ENCODE measurements at regions not wholly inside any gene's neighbourhood (a gene's known extent, or its start where the extent isn't known, plus 50 kb on each side); places are given as distances from the start of the nearest gene placed in this dataset.

GRCh38 chr13:59588717-59589067 lies 575.0 kb downstream of the DIAPH3 start:
- POLR2A ChIA-PET, result no interaction called here
- Mint-ChIP-seq H3K4me3 (no peak overlapping the region), H3K36me3 (ENCODE audit: low read depth) (no peaks in the 10 kb centered on the region), H3K9me3 (no peaks in the 10 kb centered on the region), H3K27ac (no peak overlapping the region), H3K4me1 (ENCODE audit: low read depth) (no peaks in the 10 kb centered on the region), H3K27me3 (peaks cover 12% of the 10 kb centered on the region)
- CTCF ChIA-PET, result no interaction called here
- no peak for TF ChIP-seq CTCF (IDR thresholded peaks at IDR 0.05)
- intact Hi-C loops (cut with micrococcal nuclease), result no loop called here
- ATAC-seq, result no peak
- DNase-seq, result no peak

- no peak for DNase-seq
- no peak for TF ChIP-seq CTCF (IDR thresholded peaks at IDR 0.05)
- POLR2A ChIA-PET, result no interaction called here
- Mint-ChIP-seq H3K27me3 (peaks cover 2% of the 10 kb centered on the region), H3K36me3 (ENCODE audit: low read depth) (no peaks in the 10 kb centered on the region), H3K9me3 (peaks cover 4% of the 10 kb centered on the region), H3K4me3 (no peak overlapping the region), H3K4me1 (ENCODE audit: low read depth) (no peaks in the 10 kb centered on the region), H3K27ac (no peak overlapping the region)
- intact Hi-C loops (cut with micrococcal nuclease), result no loop called here
- CTCF ChIA-PET, result no interaction called here
- no peak for ATAC-seq
Observed at GRCh38 chr13:59601993-59602392, 561.7 kb downstream of the DIAPH3 start.

- H3K4me3 Mint-ChIP-seq, result no peak overlapping the region
- DNase-seq, result no peak
- no peaks in the 10 kb centered on the region for H3K36me3 Mint-ChIP-seq (ENCODE audit: low read depth)
- no peaks in the 10 kb centered on the region for H3K4me1 Mint-ChIP-seq (ENCODE audit: low read depth)
- ATAC-seq, result no peak
- intact Hi-C loops (cut with micrococcal nuclease), result no loop called here
- peaks cover 4% of the 10 kb centered on the region for H3K9me3 Mint-ChIP-seq
- H3K27ac Mint-ChIP-seq, result no peak overlapping the region
- no peak for TF ChIP-seq CTCF (IDR thresholded peaks at IDR 0.05)
- POLR2A ChIA-PET, result interaction anchor here (1.0 kb wide), 1 partner anchor 209 kb away, joined by 3 read pairs; no protein-coding TSS in a partner anchor
- CTCF ChIA-PET, result interaction anchor here (1.5 kb wide), 1 partner anchor 9 kb away, joined by 3 read pairs; no protein-coding TSS in a partner anchor
- peaks cover 2% of the 10 kb centered on the region for H3K27me3 Mint-ChIP-seq
Observed at GRCh38 chr13:59603646-59604045, 560.1 kb downstream of the DIAPH3 start.

- no peaks in the 10 kb centered on the region for H3K36me3 Mint-ChIP-seq (ENCODE audit: low read depth)
- DNase-seq (no peak), ATAC-seq (no peak)
- H3K27ac Mint-ChIP-seq, result no peak overlapping the region
- CTCF ChIA-PET, result no interaction called here
- no peaks in the 10 kb centered on the region for H3K9me3 Mint-ChIP-seq
- no peaks in the 10 kb centered on the region for H3K27me3 Mint-ChIP-seq
- H3K4me1 Mint-ChIP-seq (ENCODE audit: low read depth), result no peaks in the 10 kb centered on the region
- POLR2A ChIA-PET, result interaction anchor here (0.5 kb wide), 1 partner anchor 477 kb away, joined by 3 read pairs; no protein-coding TSS in a partner anchor
- no peak overlapping the region for H3K4me3 Mint-ChIP-seq
- no peak for TF ChIP-seq CTCF (IDR thresholded peaks at IDR 0.05)
- intact Hi-C loops (cut with micrococcal nuclease), result no loop called here
Observed at GRCh38 chr13:59607172-59607571, 556.6 kb downstream of the DIAPH3 start.

GRCh38 chr13:59607780-59608233 lies 555.9 kb downstream of the DIAPH3 start:
- DNase-seq, result no peak
- Mint-ChIP-seq H3K27me3 (peaks cover 1% of the 10 kb centered on the region), H3K9me3 (no peaks in the 10 kb centered on the region), H3K36me3 (ENCODE audit: low read depth) (no peaks in the 10 kb centered on the region), H3K27ac (no peak overlapping the region), H3K4me3 (no peak overlapping the region), H3K4me1 (ENCODE audit: low read depth) (no peaks in the 10 kb centered on the region)
- ChIA-PET POLR2A (interaction anchor here (0.5 kb wide), 1 partner anchor 478 kb away, joined by 3 read pairs; no protein-coding TSS in a partner anchor), CTCF (no interaction called here)
- TF ChIP-seq CTCF (IDR thresholded peaks at IDR 0.05), result no peak
- intact Hi-C loops (cut with micrococcal nuclease), result no loop called here
- no peak for ATAC-seq

Data from activated CD8-positive, alpha-beta T cell treated with anti-CD3 and anti-CD28 coated beads for 36 hours (primary cell).